ENCODE measurements at regions not wholly inside any gene's neighbourhood (a gene's known extent, or its start where the extent isn't known, plus 50 kb on each side); places are given as distances from the start of the nearest gene placed in this dataset.

GRCh38 chr5:12477554-12477953, 573.3 kb upstream of the CTNND2 start:
- TF ChIP-seq, protein P1, sequence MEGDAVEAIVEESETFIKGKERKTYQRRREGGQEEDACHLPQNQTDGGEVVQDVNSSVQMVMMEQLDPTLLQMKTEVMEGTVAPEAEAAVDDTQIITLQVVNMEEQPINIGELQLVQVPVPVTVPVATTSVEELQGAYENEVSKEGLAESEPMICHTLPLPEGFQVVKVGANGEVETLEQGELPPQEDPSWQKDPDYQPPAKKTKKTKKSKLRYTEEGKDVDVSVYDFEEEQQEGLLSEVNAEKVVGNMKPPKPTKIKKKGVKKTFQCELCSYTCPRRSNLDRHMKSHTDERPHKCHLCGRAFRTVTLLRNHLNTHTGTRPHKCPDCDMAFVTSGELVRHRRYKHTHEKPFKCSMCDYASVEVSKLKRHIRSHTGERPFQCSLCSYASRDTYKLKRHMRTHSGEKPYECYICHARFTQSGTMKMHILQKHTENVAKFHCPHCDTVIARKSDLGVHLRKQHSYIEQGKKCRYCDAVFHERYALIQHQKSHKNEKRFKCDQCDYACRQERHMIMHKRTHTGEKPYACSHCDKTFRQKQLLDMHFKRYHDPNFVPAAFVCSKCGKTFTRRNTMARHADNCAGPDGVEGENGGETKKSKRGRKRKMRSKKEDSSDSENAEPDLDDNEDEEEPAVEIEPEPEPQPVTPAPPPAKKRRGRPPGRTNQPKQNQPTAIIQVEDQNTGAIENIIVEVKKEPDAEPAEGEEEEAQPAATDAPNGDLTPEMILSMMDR (IDR thresholded peaks at IDR 0.05), result no peak
- TF ChIP-seq ATF2 (CRISPR knock-in tag; IDR thresholded peaks at IDR 0.05; ENCODE audit: borderline replicate concordance, low read depth) (no peak), ZNF416 (CRISPR knock-in tag; IDR thresholded peaks at IDR 0.05) (no peak), USF1 (CRISPR knock-in tag; IDR thresholded peaks at IDR 0.05) (no peak), CREB1 (CRISPR knock-in tag; IDR thresholded peaks at IDR 0.05) (no peak), ZNF317 (CRISPR knock-in tag; IDR thresholded peaks at IDR 0.05; ENCODE audit: borderline replicate concordance, low read depth) (no peak), ZNF121 (CRISPR knock-in tag; IDR thresholded peaks at IDR 0.05) (no peak), FOXP4 (CRISPR knock-in tag; IDR thresholded peaks at IDR 0.05) (no peak), ZNF138 (CRISPR knock-in tag; conservative IDR thresholded peaks at IDR 0.05) (no peak), MAX (CRISPR knock-in tag; IDR thresholded peaks at IDR 0.05) (no peak)

All from WTC11 (cell line).